NCI-H2196 (cell line): ENCODE measurements at regions not wholly inside any gene's neighbourhood (a gene's known extent, or its start where the extent isn't known, plus 50 kb on each side); places are given as distances from the start of the nearest gene placed in this dataset.
A peak's percentile ranks its signal among the peaks of the same experiment; 100 is the strongest.
"Not testable (repeated sequence)": the region's sequence is repeated elsewhere in the genome, so short reads cannot be mapped to it uniquely, and the experiment has no call there.

ENCODE experiments used
- DNase-seq: peaks from one replicate; lab custom pipeline; 2025; ENCODE audit not compliant: unreplicated experiment; lab: John Stamatoyannopoulos, UW

DNA sequence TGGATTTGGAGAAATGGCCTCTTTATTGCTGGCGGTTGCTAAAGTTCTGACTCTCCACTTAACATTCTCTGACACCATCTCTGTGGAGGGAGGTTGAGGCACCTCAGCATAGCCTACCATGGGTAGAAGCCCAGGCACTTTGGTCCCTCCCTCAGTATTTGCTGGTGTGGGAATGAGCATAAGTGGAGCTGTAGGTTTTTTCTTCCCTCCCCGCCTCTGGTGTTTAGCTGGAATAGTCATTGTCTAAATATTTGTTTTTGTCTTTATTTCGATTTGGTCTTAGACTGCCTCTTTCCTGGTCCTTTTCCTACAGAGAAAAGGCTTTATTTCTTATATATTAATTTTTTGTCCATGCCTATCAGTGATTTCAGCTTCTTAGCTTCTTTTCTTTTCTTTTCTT is 203.4 kb upstream of the AGR3 start:
- DNase-seq = no peak

DNA sequence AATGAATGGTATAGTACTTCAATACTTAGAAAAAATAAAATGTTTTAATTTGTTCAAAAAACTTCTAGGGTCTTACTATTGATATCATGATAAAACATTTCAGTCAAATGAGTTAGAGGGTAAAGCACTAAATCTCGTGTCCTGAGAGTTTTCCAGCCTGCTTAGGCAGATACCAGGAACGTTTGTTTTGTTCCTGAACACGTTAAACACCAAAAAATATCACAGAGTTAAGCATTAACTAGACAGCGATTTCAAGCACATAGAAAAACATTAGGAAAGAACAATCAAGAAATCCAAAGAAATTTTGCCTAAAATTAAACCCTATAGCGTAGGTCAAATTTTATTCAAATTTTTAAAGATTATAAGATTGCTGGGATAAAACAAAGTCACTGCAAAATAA is 204.6 kb upstream of the AGR3 start:
- DNase-seq = no peak

DNA sequence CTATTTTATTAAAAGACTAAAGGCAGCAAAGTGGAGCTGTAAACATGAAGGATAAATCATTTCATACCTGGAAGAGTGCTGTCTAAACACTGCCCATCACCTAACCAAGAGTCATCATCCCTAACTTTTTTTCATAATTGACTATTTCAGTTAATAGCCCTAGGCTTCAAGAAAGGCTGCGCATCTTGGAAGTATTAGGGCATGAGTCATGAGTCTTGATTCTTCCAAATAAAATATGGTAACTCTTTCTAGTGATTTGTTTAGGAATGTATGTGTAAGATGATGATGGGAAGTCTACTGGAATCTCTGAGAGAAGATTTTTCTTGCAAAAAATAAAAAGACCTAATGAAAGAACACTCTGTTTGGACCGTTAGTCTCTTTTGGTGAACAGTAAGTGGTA is 207.7 kb upstream of the AHR start:
- no peak for DNase-seq

DNA sequence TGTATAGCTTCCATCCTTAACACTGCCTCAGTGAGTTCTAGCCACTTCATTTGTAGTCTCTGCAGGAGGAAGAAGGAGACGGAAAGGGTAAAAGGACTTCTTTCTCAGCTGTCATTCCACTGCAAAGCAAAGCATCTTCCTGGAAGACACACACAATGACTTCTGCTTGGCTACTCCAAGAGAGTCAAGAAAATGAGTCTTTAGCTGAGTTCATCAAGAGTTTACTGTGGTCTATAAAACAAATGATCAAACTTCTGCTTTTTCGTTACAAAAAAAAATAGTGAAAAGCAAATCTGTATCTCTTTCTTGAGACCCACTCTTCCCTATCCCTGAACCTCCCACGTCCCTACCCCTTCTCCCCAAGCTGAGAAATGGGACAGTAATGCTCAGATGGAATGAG is 205.0 kb upstream of the AHR start:
- DNase-seq = no peak

DNA sequence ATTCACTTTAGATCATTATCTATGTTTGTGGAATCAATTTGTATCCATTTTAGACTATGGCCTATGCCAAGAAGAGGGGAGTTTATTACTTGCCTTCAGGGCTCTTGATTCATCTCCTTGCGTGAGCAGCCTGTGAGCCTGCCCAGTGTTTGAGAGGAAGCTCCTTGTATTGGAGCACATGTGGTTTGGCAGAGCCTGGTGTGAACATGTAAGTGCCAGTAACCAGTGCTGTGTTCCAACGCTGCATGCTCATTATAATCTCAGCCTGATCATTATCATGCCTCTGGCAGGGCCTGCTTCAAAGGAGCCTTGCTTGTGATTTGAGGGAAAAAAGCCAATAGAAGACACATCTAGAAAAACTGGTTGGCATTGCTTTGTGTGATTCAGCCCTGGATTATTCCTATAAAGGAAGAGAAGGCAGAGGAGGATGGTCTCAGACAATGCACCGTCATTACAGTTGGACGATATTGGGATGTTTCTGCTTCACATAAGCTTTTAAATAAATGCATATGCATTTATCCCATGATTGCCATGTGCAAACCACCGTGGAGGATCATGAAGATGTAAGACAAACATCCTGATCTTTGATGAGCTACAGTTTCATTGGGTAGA is 203.4 kb upstream of the AHR start:
- DNase-seq = peak; percentile 7

DNA sequence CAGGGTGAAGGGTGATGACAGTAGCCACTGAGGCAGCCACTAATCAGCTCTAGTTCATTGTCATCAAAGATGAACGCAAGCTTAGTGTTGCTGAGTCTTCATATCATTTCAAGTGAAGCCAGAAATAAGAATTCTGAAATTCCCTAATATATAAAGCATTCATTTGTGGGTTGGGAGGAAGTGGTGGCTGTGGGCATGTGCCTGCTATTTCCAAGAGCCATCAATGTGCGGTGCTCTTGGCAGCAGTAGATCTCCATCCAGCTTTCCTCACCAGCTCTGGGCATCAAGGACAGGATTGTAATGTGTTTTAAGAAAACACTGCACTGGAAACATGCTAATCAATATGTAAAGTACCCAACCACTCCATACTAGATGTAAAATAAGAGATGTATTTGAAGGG is 202.5 kb upstream of the AHR start:
- no peak for DNase-seq

DNA sequence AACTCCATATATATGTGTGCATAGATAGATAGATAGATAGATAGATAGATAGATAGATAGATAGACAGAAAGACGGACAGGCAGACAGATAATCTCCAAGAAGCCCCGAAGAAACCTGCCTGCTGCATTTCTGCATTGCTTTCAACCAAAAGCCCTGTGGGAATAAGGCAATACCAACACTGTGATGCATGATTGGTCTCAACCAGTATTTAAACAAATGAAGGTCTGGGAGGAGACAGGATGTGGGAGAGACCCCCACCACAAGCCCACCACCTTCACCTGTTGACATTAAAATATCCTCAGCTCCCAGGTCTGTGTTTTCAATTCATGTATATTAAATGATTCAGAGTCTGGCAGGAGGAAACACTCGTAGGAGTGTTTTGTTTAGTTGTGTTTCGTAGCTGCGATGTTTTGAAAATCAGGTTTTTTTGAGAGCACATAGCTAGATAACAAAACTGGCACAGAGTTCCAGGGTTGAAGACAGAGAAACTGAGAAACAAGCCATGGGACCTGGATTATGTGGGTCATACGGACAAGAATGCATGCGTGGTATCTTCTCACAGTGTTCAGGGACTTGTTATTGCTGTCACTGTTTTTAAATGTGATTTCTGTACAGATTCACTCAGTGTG is 200.7 kb upstream of the AHR start:
- DNase-seq = no peak

DNA sequence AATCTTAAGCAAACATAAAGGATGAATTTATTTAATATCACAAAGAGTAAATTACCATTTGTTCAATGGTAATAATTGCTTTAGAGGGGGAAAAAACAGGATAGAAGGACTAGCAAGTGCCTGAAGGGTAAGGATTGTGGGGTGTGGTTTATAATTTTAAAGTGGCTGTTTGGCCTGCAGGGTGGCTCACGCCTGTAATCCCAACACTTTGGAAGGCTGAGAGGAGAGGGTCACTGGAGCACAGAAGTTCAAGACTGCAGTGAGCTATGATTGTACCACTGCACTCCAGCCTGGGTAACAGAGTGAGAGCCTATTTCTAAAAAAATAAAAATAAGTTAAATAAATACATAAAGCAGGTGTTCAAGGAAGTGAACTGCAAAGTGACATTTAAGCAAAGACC is 199.9 kb upstream of the AHR start:
- DNase-seq = no peak

DNA sequence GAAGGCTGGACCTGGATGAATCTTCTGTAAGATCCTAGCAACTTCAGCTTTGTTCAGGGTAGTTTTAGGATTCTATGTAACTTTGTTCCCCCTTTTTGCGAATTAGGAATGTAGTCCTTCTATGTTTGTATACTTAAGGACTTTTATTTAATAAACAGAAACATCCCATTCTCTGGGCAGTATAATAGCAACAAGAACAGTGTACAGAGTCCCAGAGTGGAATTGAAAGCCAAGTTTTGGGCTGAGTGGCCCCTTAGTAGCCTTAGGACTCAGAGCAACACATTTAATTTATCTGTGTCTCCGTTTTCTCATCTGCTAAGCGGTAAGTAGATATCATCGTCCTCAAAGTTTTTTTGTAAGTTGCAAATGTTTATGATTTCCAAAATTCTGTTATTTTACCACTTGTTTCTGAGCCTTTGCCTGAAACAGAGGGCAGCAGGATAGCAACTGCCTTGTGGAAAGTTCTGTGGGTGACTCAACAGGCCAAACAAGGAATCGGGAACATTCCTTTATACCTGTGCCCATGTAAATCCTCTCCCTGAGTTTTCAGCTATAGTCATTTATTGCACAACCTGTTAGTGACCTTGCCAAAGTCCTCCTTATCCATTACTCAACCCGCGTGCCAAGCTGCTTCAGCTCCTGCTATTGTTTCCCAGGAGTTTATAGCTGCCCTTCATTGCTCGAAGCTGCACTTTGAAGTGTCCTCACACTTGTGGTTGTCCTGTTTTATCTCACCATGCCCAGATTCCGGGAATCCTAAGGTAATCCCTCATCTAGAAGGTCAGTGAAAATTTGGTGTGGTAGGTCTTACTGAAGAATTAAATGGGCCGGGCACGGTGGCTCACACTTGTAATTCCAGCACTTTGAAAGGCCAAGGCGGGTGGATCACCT is 199.1 kb upstream of the AHR start:
- DNase-seq = no peak

DNA sequence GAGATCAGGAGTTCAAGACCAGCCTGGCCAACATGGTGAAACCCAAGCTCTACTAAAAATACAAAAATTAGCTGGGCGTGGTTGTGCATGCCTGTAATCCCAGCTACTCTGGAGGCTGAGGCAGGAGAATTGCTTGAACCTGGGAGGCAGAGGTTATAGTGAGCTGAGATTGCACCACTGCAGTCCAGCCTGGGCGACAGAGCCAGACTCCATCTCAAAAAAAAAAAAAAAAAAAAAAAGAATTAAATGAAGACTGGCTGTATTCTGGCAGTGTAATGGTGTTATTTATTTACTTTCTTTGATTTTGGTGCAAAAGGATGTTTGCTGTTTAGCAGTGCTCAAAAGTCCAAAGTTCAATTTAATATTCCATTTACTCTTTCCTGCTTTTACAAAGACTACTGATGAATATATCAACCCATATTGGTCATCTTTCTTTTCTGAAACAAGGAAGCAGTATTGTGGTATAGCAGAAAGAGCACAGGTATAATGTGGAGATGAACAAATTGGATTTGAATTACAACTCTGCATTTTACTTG is 198.4 kb upstream of the AHR start:
- not testable (repeated sequence) for DNase-seq

DNA sequence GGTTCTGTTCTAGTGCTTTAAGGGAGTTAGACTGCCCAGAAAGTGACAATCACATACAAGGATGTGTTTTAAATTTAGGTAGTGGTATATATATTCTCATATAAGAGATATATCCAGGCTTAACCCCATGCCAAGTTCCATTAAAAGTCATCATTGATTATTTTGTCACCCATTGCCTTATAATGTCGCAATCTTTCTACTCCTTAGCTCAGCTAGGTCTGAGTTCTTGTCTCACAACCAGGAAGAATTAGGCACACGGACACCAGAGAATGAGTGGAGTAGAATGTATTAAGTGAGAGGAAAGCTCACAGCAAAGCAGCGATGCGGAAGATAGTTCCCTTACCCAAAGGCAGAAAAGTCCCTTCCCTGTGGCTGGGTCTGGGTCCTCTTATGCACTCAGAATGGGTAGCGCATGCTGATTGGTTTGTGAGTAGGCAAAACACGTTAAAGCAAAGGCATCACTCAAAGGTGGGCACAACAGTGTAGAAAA is 197.2 kb upstream of the AHR start:
- no peak for DNase-seq

DNA sequence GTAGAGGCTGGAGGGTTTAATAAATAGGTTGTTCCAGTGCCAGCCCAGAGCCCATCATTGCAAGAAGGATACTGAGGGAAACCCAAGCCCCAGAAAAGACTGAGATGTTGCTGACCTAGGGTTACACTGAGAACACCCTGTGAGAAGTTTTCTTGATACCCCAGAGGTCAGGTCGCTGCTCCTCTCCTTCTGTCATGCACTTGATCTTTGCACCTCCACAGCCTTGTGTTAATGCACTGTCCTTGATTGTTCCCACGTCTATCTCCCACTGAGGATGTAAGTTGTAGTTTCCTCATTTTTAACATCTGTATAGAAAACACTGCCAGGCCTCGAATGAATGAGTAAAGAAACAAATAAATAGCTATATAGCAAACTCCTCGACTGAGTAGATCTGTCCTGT is 195.3 kb upstream of the AHR start:
- no peak for DNase-seq

DNA sequence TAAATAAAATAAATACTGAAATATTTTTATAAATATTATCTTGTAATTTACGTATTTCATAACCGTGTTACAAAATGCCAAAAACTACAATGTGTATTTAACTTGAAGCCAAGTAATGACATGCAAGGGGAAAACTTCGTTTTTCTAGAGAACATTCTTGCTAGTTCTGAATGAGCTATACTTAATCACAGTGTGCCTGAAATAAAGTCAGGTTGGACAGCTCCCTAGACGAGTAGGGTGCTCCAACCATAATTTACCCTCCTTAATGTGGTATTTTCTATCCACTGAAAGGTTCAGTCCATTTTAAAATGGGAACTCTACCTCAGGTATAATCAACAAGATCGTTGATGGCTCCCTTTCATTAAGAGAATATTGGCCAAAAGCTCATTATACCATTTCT is 194.5 kb upstream of the AHR start:
- no peak for DNase-seq

DNA sequence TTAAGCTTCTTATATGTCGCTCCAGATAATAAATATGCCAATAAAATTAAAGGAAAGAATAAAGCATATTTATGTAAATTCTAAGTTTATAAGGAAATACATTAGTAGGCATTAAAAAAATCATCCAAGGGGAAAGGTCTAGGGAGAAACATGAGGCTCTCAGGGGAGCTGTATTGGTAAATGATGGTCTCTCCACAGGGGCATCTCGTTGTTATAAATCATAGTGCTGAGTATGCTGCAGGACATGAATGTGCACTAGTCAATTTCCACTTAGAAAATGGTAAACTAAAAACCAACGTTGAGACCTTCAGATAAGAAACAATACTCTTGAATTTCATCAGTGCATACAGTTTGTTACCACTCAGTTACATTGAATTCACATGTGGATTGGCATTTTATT is 194.0 kb upstream of the AHR start:
- no peak for DNase-seq

DNA sequence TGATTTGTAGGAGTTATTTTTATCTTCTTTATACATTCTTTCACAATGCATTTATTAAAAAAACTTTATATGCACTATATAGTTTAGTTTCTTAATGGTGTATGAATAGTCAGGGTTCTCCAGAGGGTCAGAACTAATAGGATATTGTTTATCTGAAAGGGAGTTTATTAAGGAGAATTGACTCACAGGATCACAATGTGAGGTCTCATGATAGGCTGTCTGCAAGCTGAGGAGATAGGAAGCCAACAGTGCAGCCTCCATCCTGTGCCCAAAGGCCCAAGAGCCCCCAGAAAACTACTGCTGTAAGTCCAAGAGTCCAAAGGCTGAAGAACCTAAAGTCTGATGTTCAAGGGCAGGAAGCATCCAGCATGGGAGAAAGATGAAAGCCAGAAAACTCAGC is 192.8 kb upstream of the AHR start:
- DNase-seq = no peak

DNA sequence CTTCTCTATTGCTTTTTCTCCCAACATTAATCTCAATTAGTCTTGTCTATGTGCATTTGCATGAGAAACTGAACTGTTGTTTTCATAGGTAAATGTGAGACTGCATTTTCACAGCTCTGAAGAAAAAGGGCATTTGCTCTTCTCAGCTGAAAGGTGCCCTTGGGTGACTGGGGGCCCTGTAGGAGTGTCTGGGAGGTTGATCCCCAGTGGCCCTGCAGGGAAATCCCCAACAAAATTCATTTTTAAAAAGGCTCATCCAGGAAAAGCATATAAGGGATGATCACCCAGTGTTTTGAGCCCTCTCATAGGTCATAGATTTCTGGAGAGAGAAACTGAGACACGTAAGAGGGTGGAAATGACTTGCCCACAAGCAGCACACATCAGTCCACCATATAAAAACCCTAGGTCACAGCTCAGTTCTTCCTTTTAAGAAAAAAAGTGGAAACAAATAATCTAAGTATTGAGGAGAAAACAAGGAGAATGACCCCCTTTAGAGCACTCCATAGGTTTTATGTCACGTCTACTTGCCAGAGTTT is 190.3 kb upstream of the AHR start:
- DNase-seq = no peak

DNA sequence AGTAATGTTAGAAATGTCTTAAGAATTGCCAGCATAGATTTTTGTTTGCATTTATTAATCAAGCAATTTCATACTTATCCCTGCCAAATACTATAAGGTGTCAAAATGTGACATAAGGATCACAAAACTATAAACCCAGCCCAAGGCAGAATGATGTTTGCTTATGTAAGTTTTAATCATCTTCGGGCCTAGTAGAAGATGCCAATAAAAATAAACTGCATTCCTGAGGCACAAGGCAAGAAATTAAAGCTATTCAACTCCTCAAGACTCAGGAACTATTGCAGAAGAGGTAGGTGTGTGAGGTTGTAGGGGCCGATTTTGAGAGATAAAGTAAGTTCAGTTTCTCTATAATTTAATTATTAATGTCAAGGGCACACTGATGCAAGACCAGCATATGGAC is 189.4 kb upstream of the AHR start:
- no peak for DNase-seq

DNA sequence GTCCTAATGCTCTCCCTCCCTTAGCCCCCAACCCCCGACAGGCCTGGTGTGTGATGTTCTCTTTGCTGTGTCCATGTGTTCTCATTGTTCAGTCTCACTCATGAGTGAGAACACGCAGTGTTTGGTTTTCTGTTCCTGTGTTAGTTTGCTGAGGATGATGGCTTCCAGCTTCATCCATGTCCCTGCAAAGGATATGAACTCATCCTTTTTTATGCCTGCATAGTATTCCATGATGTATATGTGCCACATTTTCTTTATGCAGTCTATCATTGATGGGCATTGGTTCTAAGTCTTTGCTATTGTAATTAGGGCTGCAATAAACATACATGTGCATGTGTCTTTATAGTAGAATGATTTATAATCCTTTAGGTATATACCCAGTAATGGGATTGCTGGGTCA is 184.7 kb upstream of the AHR start:
- DNase-seq = not testable (repeated sequence)

DNA sequence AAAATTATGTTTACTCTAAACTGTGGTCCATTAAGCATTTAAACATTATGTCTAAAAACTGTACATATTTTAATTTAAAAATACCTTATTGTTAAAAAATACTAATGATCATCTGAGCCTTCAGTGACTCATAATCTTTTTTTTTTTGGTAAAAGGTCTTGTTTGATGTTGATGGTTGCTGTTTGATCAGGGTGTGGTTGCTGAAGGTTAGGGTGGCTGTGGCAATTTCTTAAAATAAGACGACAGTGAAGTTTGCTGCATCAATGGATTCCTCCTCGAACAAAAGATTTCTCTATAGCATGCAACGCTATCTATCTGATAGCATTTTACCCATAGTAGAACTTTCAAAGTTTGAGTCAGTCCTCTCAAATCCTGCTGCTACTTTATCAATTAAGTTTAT is 180.0 kb upstream of the AHR start:
- no peak for DNase-seq

DNA sequence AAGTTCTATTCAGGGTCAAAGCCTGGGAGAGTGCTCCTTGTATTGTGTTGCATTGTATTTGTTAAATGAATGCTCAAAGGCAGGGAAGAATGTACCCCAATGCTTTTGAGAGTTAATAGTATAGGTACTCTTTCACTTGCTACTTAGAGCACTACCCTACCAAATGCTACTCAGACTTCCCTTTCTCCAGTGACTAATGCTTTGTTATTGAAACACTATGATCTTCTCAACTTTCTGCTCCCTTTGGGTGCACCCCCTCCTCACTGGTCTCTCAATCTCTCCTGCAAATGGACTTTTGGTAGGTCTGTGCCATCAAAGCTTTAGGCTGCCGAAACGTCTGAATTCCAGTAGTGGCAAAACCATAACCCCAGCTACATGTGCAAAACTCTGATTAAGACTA is 177.7 kb upstream of the AHR start:
- no peak for DNase-seq

DNA sequence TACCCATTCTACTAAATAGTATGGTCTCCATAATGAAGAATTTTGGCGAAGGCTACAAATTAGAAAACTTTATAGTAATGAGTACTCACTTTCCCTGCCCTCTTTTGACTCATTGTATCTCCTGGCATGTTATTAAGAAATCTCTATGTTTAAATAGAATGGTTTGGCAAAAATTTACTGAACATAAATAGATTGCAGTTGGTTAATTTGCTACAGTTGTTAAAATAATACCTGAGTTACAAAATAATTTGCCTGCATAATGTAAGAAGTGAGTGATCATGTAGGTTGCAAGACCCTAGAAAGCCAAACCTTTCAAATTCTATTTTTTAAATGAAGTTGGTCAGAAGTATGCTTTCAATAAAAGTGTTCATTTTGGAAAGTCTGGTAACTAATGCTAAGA is 176.8 kb upstream of the AHR start:
- DNase-seq = no peak

DNA sequence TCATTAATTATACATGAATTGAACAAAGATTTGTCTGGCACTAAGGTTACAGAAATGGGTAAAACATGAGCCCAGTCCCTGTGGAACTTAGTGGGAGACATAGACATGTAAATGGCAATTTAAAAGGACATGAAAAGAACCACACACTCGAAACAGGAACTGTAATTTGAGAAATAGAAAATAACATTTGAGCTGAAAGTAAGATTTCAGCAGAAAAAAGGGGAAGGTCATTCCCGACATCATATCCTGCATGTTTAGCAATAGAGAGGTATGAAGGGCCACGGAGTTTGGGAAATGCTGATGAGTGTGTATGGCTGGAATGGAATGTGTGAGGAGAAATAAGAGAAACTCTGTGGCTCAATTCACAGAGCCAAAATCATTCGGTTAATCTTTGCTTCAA is 175.4 kb upstream of the AHR start:
- no peak for DNase-seq
